Upper lobe of right lung (tissue), 1 donor: ENCODE measurements at regions not wholly inside any gene's neighbourhood (a gene's known extent, or its start where the extent isn't known, plus 50 kb on each side); places are given as distances from the start of the nearest gene placed in this dataset.
"Not testable (repeated sequence)": the region's sequence is repeated elsewhere in the genome, so short reads cannot be mapped to it uniquely, and the experiment has no call there.

ENCODE experiments used
- ATAC-seq: fragments of 200-7000 bp; cut with Tn5 transposase; one replicate; pipeline ENCODE4 v1.9.1; 2020; ENCODE audit warnings: mild to moderate bottlenecking, moderate library complexity
- DNase-seq: peaks from one replicate; pipeline ENCODE4 v3.0.0-alpha.2; 2020
- H3K27ac ChIP-seq: fragments of 200-600 bp; one replicate; pipeline ENCODE4 v1.8.0; 2022
- H3K27me3 ChIP-seq: fragments of 200-600 bp; one replicate; pipeline ENCODE4 v1.8.0; 2022; ENCODE audit warnings: mild to moderate bottlenecking
- H3K36me3 ChIP-seq: fragments of 200-600 bp; one replicate; pipeline ENCODE4 v1.8.0; 2022
- H3K4me1 ChIP-seq: fragments of 200-600 bp; one replicate; pipeline ENCODE4 v1.8.0; 2022
- H3K4me3 ChIP-seq: fragments of 200-600 bp; one replicate; pipeline ENCODE4 v1.8.0; 2022; ENCODE audit warnings: mild to moderate bottlenecking
- H3K9me3 ChIP-seq: fragments of 200-600 bp; one replicate; pipeline ENCODE4 v1.8.0; 2022
- intact Hi-C: fragments of 100-400 bp; cut with DNase I; formaldehyde crosslinking; loops from one replicate; pipeline ENCODE4 v1.11.0; 2022
- TF ChIP-seq, protein P1 (sequence below): fragments of 200-600 bp; IDR thresholded peaks from one replicate; pipeline ENCODE4 v1.8.0; 2022; ENCODE audit warnings: antibody characterized with exemption
- donor health status: DM: no; HTN: yes; CAD: no; lungs with severe emphysema.

DNA sequence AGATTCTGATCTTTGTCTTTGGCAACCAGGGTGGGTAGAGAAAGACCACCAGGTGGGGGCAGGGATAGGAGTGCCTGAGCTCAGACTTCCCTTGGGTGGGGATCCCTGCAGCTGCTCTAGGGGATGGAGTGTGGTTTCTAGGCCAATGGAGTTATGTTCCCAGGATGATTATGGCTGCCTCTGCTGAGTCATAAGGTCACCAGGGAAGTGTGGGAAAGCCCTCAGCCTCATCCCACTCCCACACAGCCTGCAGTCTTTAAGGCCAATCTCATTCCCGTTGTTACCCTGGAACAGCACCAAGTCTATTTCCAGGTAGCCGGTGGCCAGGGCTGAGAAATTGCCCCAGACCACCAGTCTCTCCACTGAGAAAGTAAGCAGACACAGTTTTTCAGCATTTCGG is 2269.3 kb upstream of the RAG2 start:
- intact Hi-C loops = no loop called here
- Histone ChIP-seq H3K4me3 (no peak overlapping the region), H3K27me3 (no peaks in the 10 kb centered on the region), H3K9me3 (no peaks in the 10 kb centered on the region), H3K27ac (no peak overlapping the region), H3K4me1 (no peaks in the 10 kb centered on the region), H3K36me3 (no peaks in the 10 kb centered on the region)
- DNase-seq (no peak), ATAC-seq (no peak)
- TF ChIP-seq, protein P1, sequence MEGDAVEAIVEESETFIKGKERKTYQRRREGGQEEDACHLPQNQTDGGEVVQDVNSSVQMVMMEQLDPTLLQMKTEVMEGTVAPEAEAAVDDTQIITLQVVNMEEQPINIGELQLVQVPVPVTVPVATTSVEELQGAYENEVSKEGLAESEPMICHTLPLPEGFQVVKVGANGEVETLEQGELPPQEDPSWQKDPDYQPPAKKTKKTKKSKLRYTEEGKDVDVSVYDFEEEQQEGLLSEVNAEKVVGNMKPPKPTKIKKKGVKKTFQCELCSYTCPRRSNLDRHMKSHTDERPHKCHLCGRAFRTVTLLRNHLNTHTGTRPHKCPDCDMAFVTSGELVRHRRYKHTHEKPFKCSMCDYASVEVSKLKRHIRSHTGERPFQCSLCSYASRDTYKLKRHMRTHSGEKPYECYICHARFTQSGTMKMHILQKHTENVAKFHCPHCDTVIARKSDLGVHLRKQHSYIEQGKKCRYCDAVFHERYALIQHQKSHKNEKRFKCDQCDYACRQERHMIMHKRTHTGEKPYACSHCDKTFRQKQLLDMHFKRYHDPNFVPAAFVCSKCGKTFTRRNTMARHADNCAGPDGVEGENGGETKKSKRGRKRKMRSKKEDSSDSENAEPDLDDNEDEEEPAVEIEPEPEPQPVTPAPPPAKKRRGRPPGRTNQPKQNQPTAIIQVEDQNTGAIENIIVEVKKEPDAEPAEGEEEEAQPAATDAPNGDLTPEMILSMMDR = no peak

GRCh38 chr11:38865922-38866321 is 2267.9 kb upstream of the RAG2 start:
- intact Hi-C loops = no loop called here
- TF ChIP-seq, protein P1 = no peak
- DNase-seq = no peak
- H3K36me3 ChIP-seq = no peaks in the 10 kb centered on the region
- no peaks in the 10 kb centered on the region for H3K4me1 ChIP-seq
- no peaks in the 10 kb centered on the region for H3K9me3 ChIP-seq
- H3K4me3 ChIP-seq = no peak overlapping the region
- H3K27me3 ChIP-seq = no peaks in the 10 kb centered on the region
- no peak for ATAC-seq
- no peak overlapping the region for H3K27ac ChIP-seq

DNA sequence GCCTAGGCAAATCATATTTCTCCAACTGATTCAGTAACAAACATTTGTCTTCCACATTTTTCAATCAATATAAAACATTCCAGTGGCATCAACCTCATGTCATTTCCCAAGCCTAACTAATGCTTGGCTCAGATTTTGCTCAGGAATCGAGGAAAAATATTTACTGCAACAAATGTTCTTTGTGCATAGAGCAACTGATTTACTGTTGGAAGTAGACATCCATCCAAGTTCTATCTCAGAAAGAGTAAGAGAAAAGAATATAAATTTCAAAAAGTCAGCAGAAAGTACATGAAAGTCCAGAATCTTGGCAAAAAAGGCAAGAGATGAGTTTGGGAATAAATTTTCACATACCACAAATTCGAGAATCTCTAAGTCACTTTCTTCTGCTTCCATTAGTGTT is 2245.0 kb upstream of the RAG2 start:
- Histone ChIP-seq H3K9me3 (no peaks in the 10 kb centered on the region), H3K4me3 (no peak overlapping the region), H3K27ac (no peak overlapping the region), H3K36me3 (no peaks in the 10 kb centered on the region), H3K27me3 (no peaks in the 10 kb centered on the region), H3K4me1 (no peaks in the 10 kb centered on the region)
- ATAC-seq (no peak), DNase-seq (no peak)
- TF ChIP-seq, protein P1 = no peak
- intact Hi-C loops = no loop called here

DNA sequence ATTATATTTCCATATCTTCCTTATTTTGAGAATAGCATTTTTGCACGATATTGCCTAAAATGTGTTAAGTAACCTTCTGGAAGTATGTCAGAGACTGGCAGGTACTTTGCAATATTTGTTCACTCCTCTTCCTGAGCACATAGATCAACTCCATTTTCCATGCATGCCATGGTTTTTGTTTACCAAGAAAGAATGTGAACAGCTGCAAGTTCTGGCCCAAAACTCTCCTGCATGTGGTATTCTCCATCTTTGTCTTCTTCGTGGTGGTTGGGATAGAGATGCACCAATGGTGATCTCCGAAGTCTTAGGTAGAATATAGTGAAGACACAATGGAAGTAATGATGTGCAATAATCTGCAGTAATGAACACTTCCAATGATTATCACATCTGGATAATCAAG is 2241.0 kb upstream of the RAG2 start:
- Histone ChIP-seq H3K4me1 (no peaks in the 10 kb centered on the region), H3K9me3 (no peaks in the 10 kb centered on the region), H3K4me3 (no peak overlapping the region), H3K27me3 (no peaks in the 10 kb centered on the region), H3K27ac (no peak overlapping the region), H3K36me3 (no peaks in the 10 kb centered on the region)
- intact Hi-C loops = no loop called here
- DNase-seq (no peak), ATAC-seq (no peak)
- TF ChIP-seq, protein P1 = no peak

DNA sequence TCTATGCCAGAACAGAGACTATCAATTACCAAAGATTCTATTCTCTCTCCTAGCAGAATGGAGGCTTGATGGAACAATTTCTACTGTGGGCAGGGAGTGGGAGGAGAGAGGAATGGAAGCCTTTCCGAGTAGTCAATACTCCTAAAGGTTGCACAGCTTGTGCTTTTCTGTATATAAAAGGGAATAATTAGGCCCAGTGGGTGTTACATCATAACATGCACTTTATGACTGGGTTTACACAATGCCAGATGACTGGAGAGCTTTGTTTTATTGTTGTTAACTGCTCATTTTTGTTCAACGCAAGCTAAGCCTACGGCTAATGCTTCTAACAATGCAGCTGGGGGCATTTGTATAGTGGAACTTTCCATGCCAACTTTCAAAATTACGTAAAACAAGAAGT is 2237.9 kb upstream of the RAG2 start:
- no peaks in the 10 kb centered on the region for H3K4me1 ChIP-seq
- no peaks in the 10 kb centered on the region for H3K9me3 ChIP-seq
- no peak overlapping the region for H3K4me3 ChIP-seq
- H3K27me3 ChIP-seq = no peaks in the 10 kb centered on the region
- intact Hi-C loops = no loop called here
- ATAC-seq = no peak
- no peak overlapping the region for H3K27ac ChIP-seq
- no peaks in the 10 kb centered on the region for H3K36me3 ChIP-seq
- TF ChIP-seq, protein P1 = no peak
- DNase-seq = no peak

DNA sequence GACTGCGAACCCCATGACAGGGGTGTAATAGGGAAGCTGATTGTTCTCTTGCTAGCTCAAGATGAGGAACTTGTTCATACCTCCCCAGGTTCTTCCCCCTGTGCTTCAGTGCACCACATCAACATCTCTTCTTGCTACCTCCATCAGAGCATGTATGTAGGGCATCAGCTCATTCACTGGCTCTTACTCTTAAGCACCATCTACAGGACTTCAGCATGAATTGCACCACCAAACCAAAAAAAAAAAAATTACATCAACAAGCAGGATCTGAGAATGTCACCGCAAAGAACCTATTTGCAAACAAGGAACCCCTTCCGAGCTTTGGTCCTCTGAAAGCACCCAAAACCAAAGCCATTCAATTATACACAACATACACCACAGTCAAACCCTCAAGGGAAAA is 2226.5 kb upstream of the RAG2 start:
- Histone ChIP-seq H3K27ac (no peak overlapping the region), H3K4me1 (no peaks in the 10 kb centered on the region), H3K9me3 (peaks cover 20% of the 10 kb centered on the region), H3K4me3 (no peak overlapping the region), H3K36me3 (no peaks in the 10 kb centered on the region), H3K27me3 (no peaks in the 10 kb centered on the region)
- ATAC-seq (no peak), DNase-seq (no peak)
- intact Hi-C loops = no loop called here
- TF ChIP-seq, protein P1 = no peak

- ATAC-seq, H3K9me3 ChIP-seq, H3K36me3 ChIP-seq, H3K4me1 ChIP-seq, H3K27me3 ChIP-seq, DNase-seq, intact Hi-C loops, H3K27ac ChIP-seq, H3K4me3 ChIP-seq: not testable (repeated sequence)
Observed at GRCh38 chr11:38821786-38822185, 2223.8 kb upstream of the RAG2 start.
